GM12872 (cell line): ENCODE measurements at regions not wholly inside any gene's neighbourhood (a gene's known extent, or its start where the extent isn't known, plus 50 kb on each side); places are given as distances from the start of the nearest gene placed in this dataset.

Source experiments
- TF ChIP-seq, protein P1 (sequence below): IDR thresholded peaks from 3 replicates; pipeline ENCODE4 v1.5.1; 2011; ENCODE audit warnings: low read depth, mild to moderate bottlenecking, low read length, moderate library complexity; ENCODE audit not compliant: insufficient read depth

DNA sequence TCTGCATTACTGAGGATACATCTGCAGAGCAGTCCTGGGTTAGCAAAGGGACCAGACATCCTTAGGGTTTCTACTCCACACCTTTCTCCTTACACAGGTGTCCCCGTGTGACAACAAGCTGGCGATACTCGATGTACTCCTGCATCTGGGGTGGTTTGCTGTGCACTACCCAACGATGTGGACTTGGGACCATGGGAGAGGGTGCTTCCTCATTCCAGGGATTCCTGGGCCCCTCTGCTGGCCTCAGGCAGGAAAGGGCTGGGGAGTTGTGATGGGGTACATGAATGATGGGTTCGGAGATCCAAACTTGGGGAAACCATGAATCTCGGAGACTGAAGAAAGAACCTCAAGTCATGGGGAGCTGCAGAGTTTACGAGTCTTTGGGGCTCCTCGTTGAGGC, 179.6 kb upstream of the GALNT17 start:
- TF ChIP-seq, protein P1, sequence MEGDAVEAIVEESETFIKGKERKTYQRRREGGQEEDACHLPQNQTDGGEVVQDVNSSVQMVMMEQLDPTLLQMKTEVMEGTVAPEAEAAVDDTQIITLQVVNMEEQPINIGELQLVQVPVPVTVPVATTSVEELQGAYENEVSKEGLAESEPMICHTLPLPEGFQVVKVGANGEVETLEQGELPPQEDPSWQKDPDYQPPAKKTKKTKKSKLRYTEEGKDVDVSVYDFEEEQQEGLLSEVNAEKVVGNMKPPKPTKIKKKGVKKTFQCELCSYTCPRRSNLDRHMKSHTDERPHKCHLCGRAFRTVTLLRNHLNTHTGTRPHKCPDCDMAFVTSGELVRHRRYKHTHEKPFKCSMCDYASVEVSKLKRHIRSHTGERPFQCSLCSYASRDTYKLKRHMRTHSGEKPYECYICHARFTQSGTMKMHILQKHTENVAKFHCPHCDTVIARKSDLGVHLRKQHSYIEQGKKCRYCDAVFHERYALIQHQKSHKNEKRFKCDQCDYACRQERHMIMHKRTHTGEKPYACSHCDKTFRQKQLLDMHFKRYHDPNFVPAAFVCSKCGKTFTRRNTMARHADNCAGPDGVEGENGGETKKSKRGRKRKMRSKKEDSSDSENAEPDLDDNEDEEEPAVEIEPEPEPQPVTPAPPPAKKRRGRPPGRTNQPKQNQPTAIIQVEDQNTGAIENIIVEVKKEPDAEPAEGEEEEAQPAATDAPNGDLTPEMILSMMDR, result no peak

DNA sequence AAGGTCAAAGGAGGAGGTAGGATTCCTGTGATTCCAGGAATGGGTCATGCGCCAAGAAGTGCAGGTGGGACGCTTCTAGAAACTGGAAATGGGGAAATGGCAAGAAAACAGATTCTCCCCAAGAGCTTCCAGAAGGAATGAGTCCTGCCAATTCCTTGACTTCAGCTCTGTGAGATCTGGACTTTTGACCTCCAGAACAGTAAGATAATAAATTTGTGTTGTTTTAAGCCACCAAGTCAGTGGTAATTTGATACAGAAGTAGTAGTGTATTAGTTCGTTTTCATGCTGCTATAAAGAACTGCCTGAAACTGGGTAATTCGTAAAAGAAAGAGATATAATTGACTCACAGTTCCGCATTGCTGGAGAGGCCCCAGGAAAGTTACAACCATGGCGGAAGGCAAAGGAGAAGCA, 178.6 kb upstream of the GALNT17 start:
- TF ChIP-seq, protein P1, result no peak

DNA sequence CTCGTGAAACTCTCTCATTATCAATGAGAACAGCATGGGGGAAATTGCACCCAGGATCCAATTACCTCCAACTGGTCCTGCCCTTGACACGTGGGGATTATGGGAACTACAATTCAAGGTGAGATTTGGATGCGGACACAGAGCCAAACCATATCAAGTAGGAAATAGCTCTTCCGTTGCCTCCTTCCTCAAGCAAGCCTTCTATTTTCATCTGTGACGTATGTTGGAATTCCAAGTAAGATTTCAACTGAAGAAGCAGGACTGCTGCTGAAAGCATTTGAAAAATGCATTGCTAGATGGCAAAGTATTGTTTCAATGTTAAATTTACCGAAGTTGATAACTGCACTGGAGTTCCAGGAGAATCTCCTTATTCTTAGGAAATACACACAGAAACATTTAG, 178.1 kb upstream of the GALNT17 start:
- TF ChIP-seq, protein P1, result no peak

DNA sequence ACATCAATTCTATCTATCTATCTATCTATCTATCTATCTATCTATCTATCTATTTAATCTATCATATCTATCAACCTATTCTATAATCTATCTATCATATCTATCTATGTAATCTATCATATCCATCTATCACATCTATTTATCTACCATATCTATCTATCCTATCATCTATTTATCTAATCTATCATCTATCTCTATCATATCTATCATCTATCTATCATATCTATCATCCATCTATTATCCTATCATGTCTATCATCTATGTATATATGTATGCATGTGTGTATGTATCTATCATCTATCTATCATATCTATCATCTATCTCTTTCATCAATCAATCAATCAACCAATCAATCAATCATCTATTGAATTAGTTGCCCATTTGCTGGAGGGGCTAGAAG, 159.3 kb upstream of the GALNT17 start:
- TF ChIP-seq, protein P1, result no peak

DNA sequence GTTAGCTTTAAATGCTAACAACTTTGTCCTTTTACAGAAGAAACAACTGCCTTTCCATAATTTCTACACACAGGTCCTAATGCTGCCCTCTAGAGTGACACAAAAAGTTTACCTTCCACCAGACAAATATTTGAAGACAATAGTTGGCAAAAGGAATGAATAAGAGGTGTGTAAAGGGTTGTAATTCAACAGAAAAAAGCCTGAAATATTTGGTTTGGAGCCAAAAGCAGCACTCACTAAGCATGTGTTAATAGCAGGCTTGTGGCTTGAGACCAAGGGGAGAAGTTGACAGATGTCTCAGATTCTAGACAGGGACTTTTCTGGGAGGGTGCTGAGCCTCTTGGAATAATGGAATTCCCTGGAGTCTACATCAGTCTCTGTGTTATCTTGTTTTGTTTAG, 156.2 kb upstream of the GALNT17 start:
- TF ChIP-seq, protein P1, result no peak

DNA sequence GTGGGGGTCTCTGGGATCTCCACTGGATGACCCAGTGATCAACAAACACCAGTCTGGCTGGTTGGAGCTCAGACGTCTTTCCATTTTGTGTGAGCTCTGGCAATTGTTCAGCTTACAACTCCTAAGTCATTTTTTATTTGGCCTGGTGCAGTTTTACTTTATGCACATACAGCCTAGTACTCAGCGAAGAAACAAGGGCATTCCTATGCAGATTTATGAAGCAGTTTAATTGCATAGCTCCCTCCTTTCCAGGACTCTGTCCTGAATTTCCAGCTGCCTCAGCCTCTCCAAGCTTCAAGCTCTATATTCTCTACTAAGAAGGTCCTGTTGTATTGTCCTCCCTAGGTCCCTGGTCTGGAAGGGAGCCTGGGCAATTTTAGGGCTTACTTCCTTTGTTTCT, 145.6 kb upstream of the GALNT17 start:
- TF ChIP-seq, protein P1, result no peak

DNA sequence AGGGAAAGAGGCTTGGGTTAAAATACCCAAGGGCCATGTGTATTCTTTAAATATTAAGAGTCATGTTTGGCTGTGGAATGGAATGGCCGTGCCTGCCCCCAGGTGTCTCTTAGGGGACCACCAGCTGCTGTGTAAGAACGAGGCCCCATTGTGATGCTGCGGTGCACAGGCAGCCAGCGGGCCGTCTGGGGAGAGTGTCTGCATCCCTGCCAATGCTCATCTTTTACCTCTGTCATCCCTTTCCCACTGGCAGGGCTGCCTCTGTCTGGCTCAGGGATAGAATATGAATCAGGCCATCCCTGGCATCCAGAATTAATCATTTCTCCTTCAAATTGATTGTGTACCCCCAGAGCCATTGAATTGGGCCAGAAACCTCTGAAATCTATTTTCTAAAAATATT, 137.8 kb upstream of the GALNT17 start:
- TF ChIP-seq, protein P1, result no peak

DNA sequence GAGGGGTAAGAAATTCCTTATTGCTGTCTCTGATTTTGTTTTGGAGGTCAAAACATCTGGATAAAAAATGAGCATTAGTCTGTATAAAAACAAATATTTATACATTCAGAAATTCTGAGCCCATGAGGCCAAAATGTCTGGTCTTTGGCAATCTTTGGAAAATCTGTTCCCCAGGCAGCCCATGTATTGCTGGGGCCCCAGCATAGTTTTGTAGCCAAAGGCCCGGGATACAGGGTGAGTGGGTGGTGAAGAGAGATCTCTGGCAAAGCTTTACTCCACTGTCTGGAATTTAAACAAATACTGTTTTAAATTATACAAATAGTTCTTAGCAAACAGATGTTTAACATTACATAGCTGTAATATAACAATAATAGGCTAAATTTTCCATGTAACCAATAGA, 134.7 kb upstream of the GALNT17 start:
- TF ChIP-seq, protein P1, result no peak
